Tibial nerve (tissue), 4 donors: ENCODE measurements at regions not wholly inside any gene's neighbourhood (a gene's known extent, or its start where the extent isn't known, plus 50 kb on each side); places are given as distances from the start of the nearest gene placed in this dataset.

Source experiments
- EP300 ChIP-seq, 2 donors: sonication (generic); formaldehyde crosslinking; IDR thresholded peaks; one replicate each; pipeline ENCODE4 v1.6.1; 2017; ENCODE audit warnings: antibody characterized with exemption in 2 of 2, mild to moderate bottlenecking in 1 of 2
- POLR2A ChIP-seq, 2 donors: fragments of 450-650 bp; IDR thresholded peaks; one replicate each; pipeline ENCODE4 v1.6.1; 2017; ENCODE audit warnings: antibody characterized with exemption in 2 of 2, mild to moderate bottlenecking in 2 of 2, moderate library complexity in 2 of 2
- TF ChIP-seq, protein P1 (sequence below), 5 experiments: fragments of 200-600 bp in 3 of 5; fragments of 450-650 bp in 2 of 5; sonication (generic) in 3 of 5; IDR thresholded peaks; one replicate each; pipeline ENCODE4 v1.5.1; 2016 to 2019; ENCODE audit warnings: antibody characterized with exemption in 5 of 5, mild to moderate bottlenecking in 3 of 5, moderate library complexity in 2 of 5

DNA sequence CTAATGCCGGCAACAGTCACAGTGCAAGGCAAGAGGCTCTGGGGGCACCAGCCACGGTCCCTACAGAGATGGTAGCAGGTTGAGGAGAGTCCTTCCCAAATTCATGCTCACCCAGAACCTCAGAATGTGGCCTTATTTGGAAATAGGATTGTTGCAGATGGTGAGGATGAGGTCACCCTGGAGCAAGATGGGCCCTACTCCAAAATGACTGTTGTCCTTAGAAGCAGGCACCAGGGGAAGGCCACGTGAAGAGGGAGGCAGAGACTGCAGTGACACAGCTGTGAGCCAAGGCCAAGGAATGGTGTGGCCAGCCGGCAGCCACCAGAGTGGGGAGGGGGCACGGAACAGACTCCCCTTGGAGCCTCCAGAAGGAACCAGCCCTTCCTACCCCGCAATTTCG is 70.8 kb upstream of the CLDN14 start:
- TF ChIP-seq, protein P1, sequence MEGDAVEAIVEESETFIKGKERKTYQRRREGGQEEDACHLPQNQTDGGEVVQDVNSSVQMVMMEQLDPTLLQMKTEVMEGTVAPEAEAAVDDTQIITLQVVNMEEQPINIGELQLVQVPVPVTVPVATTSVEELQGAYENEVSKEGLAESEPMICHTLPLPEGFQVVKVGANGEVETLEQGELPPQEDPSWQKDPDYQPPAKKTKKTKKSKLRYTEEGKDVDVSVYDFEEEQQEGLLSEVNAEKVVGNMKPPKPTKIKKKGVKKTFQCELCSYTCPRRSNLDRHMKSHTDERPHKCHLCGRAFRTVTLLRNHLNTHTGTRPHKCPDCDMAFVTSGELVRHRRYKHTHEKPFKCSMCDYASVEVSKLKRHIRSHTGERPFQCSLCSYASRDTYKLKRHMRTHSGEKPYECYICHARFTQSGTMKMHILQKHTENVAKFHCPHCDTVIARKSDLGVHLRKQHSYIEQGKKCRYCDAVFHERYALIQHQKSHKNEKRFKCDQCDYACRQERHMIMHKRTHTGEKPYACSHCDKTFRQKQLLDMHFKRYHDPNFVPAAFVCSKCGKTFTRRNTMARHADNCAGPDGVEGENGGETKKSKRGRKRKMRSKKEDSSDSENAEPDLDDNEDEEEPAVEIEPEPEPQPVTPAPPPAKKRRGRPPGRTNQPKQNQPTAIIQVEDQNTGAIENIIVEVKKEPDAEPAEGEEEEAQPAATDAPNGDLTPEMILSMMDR (IDR thresholded peaks at IDR 0.05) = no peak
- TF ChIP-seq EP300 (IDR thresholded peaks at IDR 0.05) (no peak), POLR2A (IDR thresholded peaks at IDR 0.05) (no peak)
